GOT3 (cell line): ENCODE measurements at regions not wholly inside any gene's neighbourhood (a gene's known extent, or its start where the extent isn't known, plus 50 kb on each side); places are given as distances from the start of the nearest gene placed in this dataset.

Experiments used
- DNase-seq: peaks from one replicate; lab custom pipeline; 2025; ENCODE audit warnings: mixed read lengths; lab: John Stamatoyannopoulos, UW

DNA sequence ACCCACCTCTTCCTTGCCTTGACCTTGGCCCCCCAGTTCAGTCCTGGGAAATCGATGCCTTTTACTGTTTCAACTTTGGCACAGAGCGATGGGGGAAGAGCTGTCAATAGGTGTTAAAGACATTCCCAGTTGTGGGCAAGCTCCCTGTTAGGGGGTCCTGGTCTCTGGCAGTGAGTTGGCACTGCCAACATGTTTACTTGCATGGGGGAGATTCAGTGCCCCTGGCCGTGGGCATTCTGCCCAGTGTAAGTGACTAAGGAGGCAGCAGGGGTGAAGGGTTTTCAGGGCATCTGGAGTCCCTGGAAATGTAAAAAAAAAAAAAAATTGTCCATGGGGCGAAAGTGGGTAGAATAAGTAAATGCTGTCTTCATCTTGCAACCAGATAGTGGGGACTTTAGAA, 407.0 kb downstream of the PTPRU start:
- no peak for DNase-seq

DNA sequence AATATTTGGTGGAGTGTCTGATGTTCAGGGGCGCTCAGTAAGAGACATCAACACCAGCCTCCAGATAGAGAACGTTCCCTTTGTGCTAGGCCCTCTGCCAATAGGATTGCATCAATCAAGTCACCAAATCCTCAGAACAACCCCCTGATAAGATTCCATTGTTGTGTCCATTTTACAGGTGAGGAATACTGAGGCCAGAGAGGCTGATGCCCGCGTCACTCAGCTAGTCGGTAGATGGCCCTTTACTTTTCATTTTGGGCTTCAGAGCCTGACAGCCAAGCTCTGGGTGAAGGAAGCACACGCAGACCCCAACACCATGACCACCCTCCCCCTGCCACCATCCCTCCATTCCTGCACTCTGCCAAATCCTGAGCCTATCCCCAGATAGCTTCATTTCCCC, 406.2 kb downstream of the PTPRU start:
- DNase-seq = no peak

GRCh38 chr1:29641921-29642320, 405.6 kb downstream of the PTPRU start:
- no peak for DNase-seq

GRCh38 chr1:29640428-29640785, 404.1 kb downstream of the PTPRU start:
- no peak for DNase-seq

DNA sequence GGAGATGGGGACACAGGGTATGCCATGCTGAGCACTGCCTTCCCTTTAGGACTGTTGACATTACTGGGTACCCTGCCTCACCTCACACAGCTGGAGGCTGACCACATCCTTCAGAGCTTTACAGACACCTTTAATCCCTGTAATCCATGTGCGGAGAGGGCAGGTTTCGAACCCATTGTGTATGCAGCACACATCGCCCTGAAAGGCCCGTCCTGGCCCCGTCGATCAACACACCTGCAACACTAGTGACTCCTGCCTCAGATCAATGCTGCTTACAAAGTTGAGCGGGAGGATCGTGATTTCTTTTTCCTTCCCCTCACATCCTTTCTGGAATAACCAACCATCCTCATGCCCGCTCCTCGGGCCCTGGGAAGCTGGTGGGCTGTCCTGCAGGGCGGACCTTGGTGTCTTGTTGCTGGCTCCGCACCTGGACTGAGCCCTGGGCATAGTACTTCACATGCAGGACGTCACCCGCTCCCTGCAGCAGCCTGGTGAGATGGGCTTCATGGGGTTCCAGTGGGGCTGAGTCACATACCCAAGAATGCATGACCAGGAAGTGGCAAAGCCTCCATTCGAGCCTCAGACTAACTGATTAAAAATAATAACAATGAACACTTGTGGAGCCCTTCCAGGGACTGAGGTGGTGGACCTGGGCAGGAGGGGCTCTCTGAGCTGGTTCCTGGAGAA, 403.6 kb downstream of the PTPRU start:
- DNase-seq = no peak

DNA sequence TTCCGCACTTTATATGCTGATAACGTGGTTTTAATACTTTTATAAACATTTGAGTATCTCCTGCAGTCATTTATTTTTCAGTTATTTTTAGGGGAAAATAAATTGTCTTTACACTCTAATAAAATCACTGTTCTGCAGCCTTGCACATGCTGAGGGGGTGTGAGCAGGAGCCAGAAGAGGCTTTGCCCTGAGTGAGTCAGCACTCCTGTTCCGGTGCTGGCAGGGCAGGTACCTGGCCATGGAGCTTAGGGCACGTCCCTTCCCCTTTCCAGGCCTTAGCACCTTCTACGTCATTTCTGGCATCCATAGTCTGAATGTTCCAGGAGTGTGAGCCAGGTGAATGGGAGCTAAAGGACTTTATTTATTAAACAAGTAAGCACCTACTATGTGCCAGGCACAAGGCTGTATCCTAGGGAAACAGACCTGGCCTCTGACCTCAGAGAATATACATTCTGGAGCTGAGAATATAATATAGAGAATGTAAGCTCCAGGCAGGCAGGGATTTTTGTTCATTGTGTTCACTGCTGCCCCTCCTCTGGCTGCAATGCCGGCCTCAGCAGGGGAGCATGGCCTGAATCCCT, 402.9 kb downstream of the PTPRU start:
- DNase-seq = no peak

GRCh38 chr1:29638281-29638680, 402.0 kb downstream of the PTPRU start:
- DNase-seq = no peak

- no peak for DNase-seq
These were observed 400.6 kb downstream of the PTPRU start for GRCh38 chr1:29636936-29637335.

- DNase-seq = no peak
These were observed 399.4 kb downstream of the PTPRU start for GRCh38 chr1:29635501-29636263.

- DNase-seq = no peak
These were observed 398.5 kb downstream of the PTPRU start for GRCh38 chr1:29634746-29635335.

GRCh38 chr1:29634324-29634723, 398.0 kb downstream of the PTPRU start:
- DNase-seq = no peak

DNA sequence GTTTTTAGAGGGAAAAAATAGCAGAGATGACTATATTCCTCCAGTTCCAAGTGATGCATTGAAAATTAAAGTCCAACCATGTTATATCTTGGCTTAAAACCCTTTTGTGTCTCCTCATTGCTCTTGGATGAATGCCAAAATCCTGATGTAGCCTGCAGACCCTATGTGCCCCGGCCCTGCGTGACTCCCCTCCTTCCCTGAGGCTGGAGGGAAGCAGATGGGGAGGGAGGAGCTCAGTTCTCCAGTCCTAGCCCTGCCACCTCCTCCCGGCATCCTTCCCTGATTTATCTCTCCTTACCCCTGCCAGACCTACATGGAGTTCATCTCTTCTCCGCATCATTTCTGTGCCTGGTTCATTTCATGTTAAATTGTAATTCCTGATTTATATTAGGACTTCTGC, 397.4 kb downstream of the PTPRU start:
- DNase-seq = no peak

DNA sequence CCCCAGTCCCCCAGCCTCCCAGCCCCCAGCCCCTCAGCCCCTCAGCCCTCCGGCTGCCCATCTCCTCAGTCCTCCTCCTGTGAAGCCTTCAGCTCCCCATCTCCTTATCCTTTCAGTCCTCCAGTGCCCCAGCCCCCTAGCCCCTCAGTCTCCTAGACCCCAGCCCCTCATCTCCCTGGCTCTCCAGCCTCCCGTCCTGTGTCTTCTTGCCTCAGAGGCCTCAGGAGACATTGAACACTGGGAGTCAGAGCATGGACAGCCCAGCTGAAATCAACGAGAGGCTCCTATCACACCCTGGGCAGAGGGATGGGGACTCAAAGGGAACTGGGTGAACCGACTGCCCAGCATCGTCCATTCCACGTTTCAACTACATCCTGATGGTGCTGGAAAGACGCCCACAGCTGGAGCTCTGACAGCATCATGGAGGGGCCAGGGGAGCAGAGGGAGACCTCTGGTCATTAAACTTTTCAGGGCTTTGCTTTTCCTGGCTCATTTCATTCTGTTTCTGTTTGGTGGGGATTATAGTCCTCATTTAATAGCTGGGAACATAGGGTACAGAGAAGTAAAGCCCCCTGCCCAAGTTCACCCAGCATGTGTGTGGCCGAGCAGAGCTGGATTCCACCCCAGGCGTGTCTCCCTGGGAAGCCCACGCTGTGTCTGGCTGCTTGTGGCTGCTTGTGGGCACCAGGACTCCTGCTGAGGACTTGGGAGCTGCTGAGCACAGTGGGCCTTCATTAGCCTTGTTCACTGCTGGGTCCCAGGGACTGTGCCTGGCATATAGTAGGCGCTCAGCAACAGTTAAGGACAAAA, 396.7 kb downstream of the PTPRU start:
- DNase-seq = no peak

DNA sequence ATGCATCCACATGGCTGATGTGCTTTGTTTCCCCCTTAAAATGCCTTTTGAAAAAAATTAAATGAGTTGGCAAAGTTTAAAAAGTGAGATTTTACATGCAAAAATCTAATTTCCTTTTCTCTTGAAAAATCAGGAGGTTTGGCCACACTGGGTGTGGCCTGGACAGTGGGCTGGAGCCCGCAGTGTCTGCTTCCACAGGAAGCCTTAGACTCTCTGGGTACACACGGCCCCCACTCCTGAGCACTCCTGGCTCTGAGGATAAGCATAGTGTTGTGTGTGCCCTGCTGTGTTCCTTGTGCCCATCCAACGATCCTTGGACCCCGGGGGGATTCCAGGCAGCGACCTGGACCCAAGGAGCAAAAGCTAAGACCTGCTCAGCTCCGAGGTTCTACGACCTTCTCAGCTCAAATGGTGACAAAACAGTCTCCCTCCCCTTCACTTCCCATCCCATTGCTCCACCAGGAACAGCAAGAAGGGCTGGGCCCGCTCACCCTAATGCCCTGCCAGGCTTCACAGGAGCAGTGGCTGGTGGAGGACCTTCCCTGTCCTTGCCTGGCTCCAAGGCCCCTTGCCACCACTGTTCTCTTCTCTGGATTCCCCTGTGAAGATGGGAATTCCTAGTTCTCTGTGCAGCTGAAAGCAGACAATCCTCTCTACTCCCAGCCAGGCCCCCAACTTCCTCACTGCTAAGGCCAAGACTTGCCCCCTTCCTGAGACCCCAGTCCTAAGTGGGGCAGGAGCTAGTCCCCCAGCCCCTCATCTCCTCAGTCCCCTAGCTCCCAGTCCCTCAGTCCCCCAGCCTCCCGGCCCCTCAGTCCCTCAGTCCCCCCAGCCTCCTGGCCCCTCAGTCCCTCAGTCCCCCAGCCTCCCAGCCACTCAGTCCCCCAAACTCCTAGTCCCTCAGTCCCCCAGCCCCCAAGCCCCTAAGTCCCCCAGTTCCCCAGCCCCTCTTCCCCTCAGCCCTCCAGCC, 395.8 kb downstream of the PTPRU start:
- DNase-seq = no peak

- no peak for DNase-seq
These were observed 395.0 kb downstream of the PTPRU start for GRCh38 chr1:29631361-29631760.

GRCh38 chr1:29630756-29631155, 394.4 kb downstream of the PTPRU start:
- no peak for DNase-seq

GRCh38 chr1:29629814-29630516, 393.6 kb downstream of the PTPRU start:
- DNase-seq = no peak

DNA sequence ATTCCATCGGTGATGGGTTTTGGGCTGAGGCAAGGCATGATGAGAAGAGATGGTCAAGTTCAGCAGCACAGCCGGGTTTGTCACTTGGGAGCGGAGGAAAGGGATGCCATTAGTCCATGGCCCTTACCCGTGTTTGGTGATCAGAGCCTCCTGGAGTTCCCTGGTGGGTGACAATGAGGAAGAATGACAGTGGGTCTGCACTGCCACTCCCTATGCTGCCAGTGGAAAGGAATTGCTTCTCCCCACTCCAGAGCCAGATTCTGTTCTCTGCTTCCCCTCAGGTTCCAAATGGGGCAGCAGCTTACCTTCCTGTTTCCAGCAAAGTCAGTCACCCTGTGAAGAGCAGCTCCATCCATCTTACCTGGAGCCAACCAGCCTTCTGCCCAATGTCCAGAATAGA, 393.1 kb downstream of the PTPRU start:
- no peak for DNase-seq

GRCh38 chr1:29628190-29628589, 391.9 kb downstream of the PTPRU start:
- DNase-seq = no peak

GRCh38 chr1:29626726-29627125, 390.4 kb downstream of the PTPRU start:
- no peak for DNase-seq
